Astrocyte (in vitro differentiated cells and primary cell): ENCODE measurements at regions not wholly inside any gene's neighbourhood (a gene's known extent, or its start where the extent isn't known, plus 50 kb on each side); places are given as distances from the start of the nearest gene placed in this dataset.

Experiments used
- CTCF ChIP-seq: IDR thresholded peaks from 2 replicates; pipeline ENCODE4 v1.5.1; 2011; ENCODE audit warnings: low read depth, mild to moderate bottlenecking, inconsistent platforms, low read length, moderate library complexity; ENCODE audit not compliant: insufficient read depth
- EZH2 ChIP-seq: IDR thresholded peaks from 2 replicates; pipeline ENCODE4 v1.6.1; 2012; ENCODE audit warnings: mild to moderate bottlenecking, low read length, inconsistent platforms; ENCODE audit not compliant: insufficient read depth

- no peak for TF ChIP-seq EZH2
- TF ChIP-seq CTCF, result no peak
Observed at GRCh38 chr9:6695121-6695814, 49.7 kb upstream of the GLDC start.
